H1 (cell line): ENCODE measurements at regions not wholly inside any gene's neighbourhood (a gene's known extent, or its start where the extent isn't known, plus 50 kb on each side); places are given as distances from the start of the nearest gene placed in this dataset.
"Not testable (repeated sequence)": the region's sequence is repeated elsewhere in the genome, so short reads cannot be mapped to it uniquely, and the experiment has no call there.

ENCODE experiments used
- CTCF ChIA-PET: fragments of 300-600 bp; sonication (Branson Sonifier 250); formaldehyde crosslinking; loops from one replicate; lab custom pipeline; 2021; ENCODE audit not compliant: partially characterized antibody; lab: Charles Lee
- POLR2A ChIA-PET: fragments of 300-600 bp; sonication (Branson Sonifier 250); formaldehyde crosslinking; loops from one replicate; lab custom pipeline; 2021; ENCODE audit warnings: inconsistent platforms; ENCODE audit not compliant: partially characterized antibody; lab: Charles Lee
- DNase-seq, 2 experiments: peaks; one replicate each; pipeline versions ENCODE4 v3.0.0 to v3.0.0-alpha.2; 2010 to 2022; ENCODE audit warnings: low spot score in 2 of 2, low read depth in 1 of 2, mixed read lengths in 1 of 2
- FAIRE-seq: peaks from 2 replicates; lab custom pipeline; 2011; peaks lifted over from hg19 to GRCh38; lab: Jason Lieb, UNC
- H2AFZ ChIP-seq: 2 replicates; pipeline ENCODE4 v1.8.1; 2012; ENCODE audit warnings: low read length, inconsistent platforms
- H2AK5ac ChIP-seq: 2 replicates; pipeline ENCODE4 v1.6.1; 2013; ENCODE audit warnings: low read depth, low read length
- H2BK120ac ChIP-seq: replicated peaks from 2 replicates; pipeline ENCODE3; 2013; ENCODE audit warnings: low read depth, low read length, inconsistent platforms
- H2BK12ac ChIP-seq: 2 replicates; pipeline ENCODE4 v1.6.1; 2013; ENCODE audit warnings: low read depth, low read length
- H2BK15ac ChIP-seq: 2 replicates; pipeline ENCODE4 v1.6.1; 2013; ENCODE audit warnings: low read length
- H2BK20ac ChIP-seq: 2 replicates; pipeline ENCODE4 v1.6.1; 2013; ENCODE audit warnings: low read length
- H2BK5ac ChIP-seq: 2 replicates; pipeline ENCODE4 v1.6.1; 2013; ENCODE audit warnings: low read depth, low read length
- H3K14ac ChIP-seq: 2 replicates; pipeline ENCODE4 v1.6.1; 2013; ENCODE audit warnings: inconsistent platforms; ENCODE audit not compliant: insufficient read length
- H3K18ac ChIP-seq: 2 replicates; pipeline ENCODE4 v1.6.1; 2013; ENCODE audit warnings: low read length; ENCODE audit errors: extremely low read depth
- H3K23ac ChIP-seq: 2 replicates; pipeline ENCODE4 v1.6.1; 2013; ENCODE audit warnings: inconsistent platforms; ENCODE audit not compliant: insufficient read length
- H3K23me2 ChIP-seq: 2 replicates; pipeline ENCODE4 v1.6.1; 2013; ENCODE audit warnings: low read depth, low read length
- H3K27ac ChIP-seq: 2 replicates; pipeline ENCODE4 v1.6.1; 2011; ENCODE audit warnings: low read depth, low read length, inconsistent platforms
- H3K27me3 ChIP-seq, 4 experiments: replicated peaks in 1 of 4; 1 replicate in 1 of 4; 2 replicates in 3 of 4; pipeline versions ENCODE4 v1.6.1 to v1.8.1; 2011 to 2013; ENCODE audit warnings: low read length in 3 of 4, mild to moderate bottlenecking in 3 of 4, inconsistent platforms in 2 of 4, mixed read lengths in 2 of 4, moderate library complexity in 1 of 4; ENCODE audit not compliant: control insufficient read depth in 3 of 4, insufficient read depth in 3 of 4; ENCODE audit errors: extremely low read depth in 1 of 4
- H3K36me3 ChIP-seq, 4 experiments: 2 replicates each; pipeline versions ENCODE4 v1.6.1 to v1.8.1; 2011 to 2013; ENCODE audit warnings: mild to moderate bottlenecking in 4 of 4, low read length in 3 of 4, moderate library complexity in 2 of 4, control low read depth in 1 of 4, inconsistent platforms in 1 of 4; ENCODE audit not compliant: insufficient read depth in 4 of 4, control insufficient read depth in 2 of 4
- H3K4ac ChIP-seq: replicated peaks from 2 replicates; pipeline ENCODE3; 2013; ENCODE audit warnings: low read length, low read depth, mixed read lengths, inconsistent platforms; ENCODE audit not compliant: insufficient read length
- H3K4me1 ChIP-seq, 4 experiments: replicated peaks in 1 of 4; 1 replicate in 1 of 4; 2 replicates in 3 of 4; pipeline versions ENCODE4 v1.6.1 to v1.8.1; 2011 to 2013; ENCODE audit warnings: low read length in 3 of 4, inconsistent platforms in 2 of 4, mixed read lengths in 1 of 4; ENCODE audit not compliant: insufficient read depth in 4 of 4, control insufficient read depth in 3 of 4
- H3K4me2 ChIP-seq, 2 experiments: 2 replicates each; pipeline versions ENCODE4 v1.6.1 to v1.8.1; 2011 to 2013; ENCODE audit warnings: low read depth in 2 of 2, low read length in 2 of 2, control low read depth in 1 of 2, inconsistent platforms in 1 of 2, mild to moderate bottlenecking in 1 of 2; ENCODE audit not compliant: insufficient read depth in 1 of 2
- H3K4me3 ChIP-seq, 4 experiments: fragments of 200-600, 300-600 bp in 1 of 4; sonication (generic), shearing (Covaris generic), sonication (Bioruptor Twin) in 1 of 4; 2 replicates each; pipeline versions ENCODE4 v1.5.1 to v1.8.1; 2011 to 2016; ENCODE audit warnings: low read length in 4 of 4, low read depth in 3 of 4, control low read depth in 2 of 4, inconsistent platforms in 2 of 4, mild to moderate bottlenecking in 2 of 4, mixed read lengths in 1 of 4, moderate library complexity in 1 of 4; ENCODE audit not compliant: insufficient read depth in 2 of 4; ENCODE audit errors: extremely low read depth in 1 of 4
- H3K56ac ChIP-seq: replicated peaks from 2 replicates; pipeline ENCODE3; 2013; ENCODE audit warnings: low read depth, mild to moderate bottlenecking, mixed read lengths, low read length, inconsistent platforms; ENCODE audit not compliant: insufficient read length
- H3K79me1 ChIP-seq: 2 replicates; pipeline ENCODE4 v1.6.1; 2013; ENCODE audit warnings: low read depth, low read length, control low read depth
- H3K79me2 ChIP-seq, 2 experiments: 2 replicates each; pipeline versions ENCODE4 v1.6.1 to v1.8.1; 2012 to 2013; ENCODE audit warnings: low read length in 2 of 2, mild to moderate bottlenecking in 2 of 2, inconsistent platforms in 1 of 2; ENCODE audit not compliant: insufficient read depth in 2 of 2, control insufficient read depth in 1 of 2
- H3K9ac ChIP-seq, 4 experiments: replicated peaks in 1 of 4; 1 replicate in 1 of 4; 2 replicates in 3 of 4; pipeline versions ENCODE4 v1.6.1 to v1.8.1; 2011 to 2013; ENCODE audit warnings: low read depth in 3 of 4, low read length in 3 of 4, control low read depth in 2 of 4, mild to moderate bottlenecking in 2 of 4, moderate library complexity in 2 of 4, inconsistent platforms in 1 of 4; ENCODE audit errors: extremely low read depth in 1 of 4
- H3K9me3 ChIP-seq, 2 experiments: 2 replicates each; pipeline versions ENCODE4 v1.6.1 to v1.8.1; 2012 to 2013; ENCODE audit warnings: mild to moderate bottlenecking in 2 of 2, moderate library complexity in 2 of 2, control low read depth in 1 of 2, inconsistent platforms in 1 of 2, low read depth in 1 of 2, low read length in 1 of 2, mixed read lengths in 1 of 2; ENCODE audit not compliant: insufficient read depth in 2 of 2
- H4K20me1 ChIP-seq, 2 experiments: replicated peaks in 1 of 2; 2 replicates each; pipeline versions ENCODE3 to v1.8.1; 2011 to 2013; ENCODE audit warnings: inconsistent platforms in 2 of 2, low read length in 2 of 2, mild to moderate bottlenecking in 1 of 2; ENCODE audit not compliant: insufficient read depth in 2 of 2, control insufficient read depth in 1 of 2
- H4K5ac ChIP-seq: 2 replicates; pipeline ENCODE4 v1.6.1; 2013; ENCODE audit warnings: low read length, low read depth, mixed read lengths, inconsistent platforms; ENCODE audit not compliant: insufficient read length
- H4K8ac ChIP-seq: 2 replicates; pipeline ENCODE4 v1.8.0; 2013; ENCODE audit warnings: mild to moderate bottlenecking, moderate library complexity, low read length, inconsistent platforms; ENCODE audit not compliant: insufficient read depth; ENCODE audit errors: extremely low read depth
- H4K91ac ChIP-seq: replicated peaks from 2 replicates; pipeline ENCODE3; 2013; ENCODE audit warnings: low read length, mixed read lengths, inconsistent platforms; ENCODE audit not compliant: insufficient read length
- WGBS, 2 experiments: shearing (Covaris generic) in 1 of 2; methylation state at CpG; one replicate each; pipeline versions ENCODE4 v1.1.6 to v1.1.7; 2013 to 2015; ENCODE audit warnings: low lambda C conversion rate in 2 of 2, mixed read lengths in 2 of 2, inconsistent platforms in 1 of 2, low coverage in 1 of 2, missing lambda C conversion rate in 1 of 2; ENCODE audit not compliant: insufficient replicate concordance in 2 of 2, insufficient coverage in 1 of 2, insufficient read length in 1 of 2; ENCODE audit errors: extremely low coverage in 1 of 2, missing lambda C conversion rate in 1 of 2; 5-methylcytosine and 5-hydroxymethylcytosine counted together

DNA sequence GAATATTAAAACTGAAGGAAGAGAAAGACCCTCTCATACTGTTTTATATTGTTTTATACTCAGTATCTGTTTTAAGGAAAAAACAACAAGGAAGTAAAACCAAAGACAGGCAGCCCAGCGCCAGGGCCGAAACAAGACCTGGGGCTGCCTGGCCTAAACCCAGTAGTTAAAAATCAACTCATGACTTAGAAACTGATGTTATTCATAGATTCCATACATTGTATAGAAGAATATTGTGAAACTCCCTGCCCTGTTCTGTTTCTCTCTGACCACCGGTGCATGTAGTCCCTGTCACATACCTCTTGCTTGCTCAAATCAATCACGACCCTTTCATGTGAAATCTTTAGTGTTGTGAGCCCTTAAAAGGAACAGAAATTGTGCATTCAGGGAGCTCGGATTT is 445.1 kb upstream of the FKBP1C start:
- H3K4ac ChIP-seq, DNase-seq, H3K4me2 ChIP-seq, H4K20me1 ChIP-seq, H3K9me3 ChIP-seq, H3K4me1 ChIP-seq, H3K23ac ChIP-seq, H3K23me2 ChIP-seq, H3K56ac ChIP-seq, H4K5ac ChIP-seq, H2BK12ac ChIP-seq, H3K79me2 ChIP-seq, H3K18ac ChIP-seq, H3K36me3 ChIP-seq, H3K9ac ChIP-seq, H2BK15ac ChIP-seq, FAIRE-seq, H3K14ac ChIP-seq, H3K27me3 ChIP-seq, H4K91ac ChIP-seq, H2BK5ac ChIP-seq, H4K8ac ChIP-seq, H3K27ac ChIP-seq, POLR2A ChIA-PET, H2AK5ac ChIP-seq, H3K79me1 ChIP-seq, H2BK120ac ChIP-seq, H3K4me3 ChIP-seq, H2BK20ac ChIP-seq: not testable (repeated sequence)
- CTCF ChIA-PET, result interaction anchor here (1.7 kb wide), 1 partner anchor 11 kb away, joined by 6 read pairs; no protein-coding TSS in a partner anchor
- H2AFZ ChIP-seq, result peak overlapping the region; percentile 61; the same call in 1 of the 2 replicates
- whole genome bisulfite sequencing, 2 experiments, result 91% methylated on average over 4 of the region's 5 CpGs; no CpG with 5 or more reads in 1 of the 2 experiments
